ENCODE measurements at regions not wholly inside any gene's neighbourhood (a gene's known extent, or its start where the extent isn't known, plus 50 kb on each side); places are given as distances from the start of the nearest gene placed in this dataset.

DNA sequence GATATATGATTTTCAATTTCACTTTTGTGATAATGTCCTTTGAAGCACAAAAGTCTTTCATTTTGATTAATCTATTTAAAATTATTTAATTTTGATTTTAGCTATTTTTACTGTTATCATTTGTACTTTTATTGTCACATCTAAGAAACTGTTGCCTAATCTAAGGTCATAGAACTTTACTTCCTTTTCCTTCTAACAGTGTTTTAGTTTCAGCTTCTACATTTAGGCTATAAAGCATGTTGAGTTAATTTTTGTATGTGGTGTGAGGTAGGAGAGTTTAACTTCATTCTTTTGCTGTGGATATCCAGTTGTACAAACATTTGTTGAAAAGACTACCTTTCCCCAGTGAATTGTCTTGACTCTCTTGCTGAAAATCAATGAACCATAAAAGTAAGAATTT, 204.5 kb downstream of the TM2D1 start:
- ATAC-seq: no peak

DNA sequence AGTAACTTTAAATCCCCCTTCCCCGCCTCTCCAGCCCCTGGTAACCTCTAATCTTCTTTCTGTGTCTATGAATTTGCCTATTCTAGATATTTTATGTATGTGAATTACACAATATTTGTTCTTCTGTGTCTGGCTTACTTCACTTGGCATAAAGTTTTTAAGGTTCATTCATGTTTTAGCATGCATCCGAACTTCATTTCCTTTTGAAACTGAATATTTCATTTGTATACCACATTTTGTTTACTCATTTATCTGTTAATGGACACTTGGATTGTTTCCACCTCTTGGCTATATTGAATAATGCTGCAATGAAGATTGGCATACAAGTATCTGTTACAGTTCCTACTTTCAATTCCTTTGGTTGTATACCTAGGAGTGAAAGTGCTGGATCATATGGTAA, 205.3 kb downstream of the TM2D1 start:
- ATAC-seq (no peak), DNase-seq (no peak)

More for the DNA sequence above, 204.5 kb downstream of the TM2D1 start:
- DNase-seq: no peak

DNA sequence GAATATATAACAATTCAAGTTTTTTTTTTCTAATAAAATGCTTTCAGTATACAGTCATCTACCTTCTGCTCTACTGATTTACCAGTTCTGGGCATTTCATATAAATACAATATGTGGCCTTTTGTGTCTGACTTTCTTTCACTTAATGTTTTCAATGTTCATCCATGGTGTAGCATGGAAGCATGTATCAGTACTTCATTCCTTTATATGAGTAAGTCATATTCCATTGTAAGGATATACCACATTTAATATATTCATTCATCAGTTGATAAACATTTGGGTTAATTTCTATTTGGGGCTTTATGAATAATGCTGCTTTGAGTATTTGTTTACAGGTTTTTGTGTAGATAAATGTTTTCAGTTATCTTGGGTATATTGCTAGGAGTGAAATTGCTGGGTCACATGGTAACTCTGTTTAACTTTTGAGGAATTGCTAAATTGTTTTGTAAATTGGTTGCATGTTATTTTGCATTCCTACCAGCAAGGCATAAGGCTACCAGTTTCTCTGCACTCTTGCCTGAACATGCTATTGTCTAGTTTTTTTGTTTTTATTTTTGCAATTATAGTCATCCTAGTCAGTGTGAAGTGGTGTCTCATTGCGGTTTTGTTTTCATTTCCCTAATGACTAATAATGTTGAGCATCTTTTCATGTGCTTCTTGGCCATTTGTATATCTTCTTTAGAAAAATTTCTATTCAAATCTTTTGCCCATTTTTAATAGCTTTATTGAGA, 206.1 kb downstream of the TM2D1 start:
- ATAC-seq (no peak), DNase-seq (no peak)

DNA sequence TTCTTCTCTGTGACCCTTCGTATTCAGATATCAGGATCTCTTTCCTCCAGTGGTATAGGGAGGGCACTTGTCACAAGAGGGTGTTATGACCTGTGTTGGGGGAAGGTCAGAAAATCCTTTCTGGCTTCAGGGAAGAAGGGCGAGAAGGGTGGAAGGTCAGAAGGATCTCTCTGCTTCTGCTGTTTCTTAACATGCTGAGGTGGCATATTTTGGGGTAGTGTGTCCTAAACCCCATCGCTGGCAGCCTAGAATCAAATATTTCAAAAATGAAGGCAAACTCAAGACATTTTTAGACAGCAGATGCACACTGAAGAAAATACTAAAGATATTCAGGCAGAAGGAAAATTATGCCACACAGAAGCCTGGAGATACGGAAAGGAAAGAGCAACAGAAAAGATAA, 207.6 kb downstream of the TM2D1 start:
- DNase-seq (no peak), ATAC-seq (no peak)

DNA sequence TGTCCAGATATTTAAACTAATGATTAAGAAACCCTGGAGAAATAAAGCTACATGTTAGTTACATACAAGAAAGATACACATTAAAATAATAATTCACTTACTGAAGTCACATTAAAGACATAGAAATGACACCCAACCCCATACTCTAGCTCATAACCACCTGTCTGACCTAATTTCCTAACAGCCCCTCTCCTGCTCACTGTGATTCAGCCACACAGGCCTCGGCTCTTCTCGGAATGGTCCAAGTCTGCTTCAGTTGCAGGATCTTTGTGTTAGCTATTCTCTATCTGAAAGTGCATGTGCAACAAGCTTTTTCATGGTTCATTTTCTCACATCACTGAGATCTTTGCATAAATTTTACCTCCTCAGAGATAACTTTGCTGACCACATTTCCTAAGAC, 209.8 kb downstream of the TM2D1 start:
- DNase-seq (no peak), ATAC-seq (no peak)

All from stimulated activated naive CD8-positive, alpha-beta T cell treated with anti-CD3 and anti-CD28 coated beads, Interleukin-15, Interleukin-2, amounts not matched to agents 100 U/mL and 50 U/mL, for 24 hours (primary cell).